Progenitor cell of endocrine pancreas (in vitro differentiated cells): ENCODE measurements at regions not wholly inside any gene's neighbourhood (a gene's known extent, or its start where the extent isn't known, plus 50 kb on each side); places are given as distances from the start of the nearest gene placed in this dataset.

ENCODE experiments used
- DNase-seq: peaks from one replicate; pipeline ENCODE4 v3.0.0; 2021; ENCODE audit warnings: low spot score; ENCODE audit not compliant: unreplicated experiment
- H3K27ac Mint-ChIP-seq: 2 replicates; pipeline ENCODE4 v1.8.0; 2021; ENCODE audit warnings: mild to moderate bottlenecking, moderate library complexity, mixed read lengths
- H3K27me3 Mint-ChIP-seq: 2 replicates; pipeline ENCODE4 v1.8.0; 2021; ENCODE audit warnings: mixed read lengths
- H3K36me3 Mint-ChIP-seq: 2 replicates; pipeline ENCODE4 v1.8.0; 2022; ENCODE audit warnings: mixed read lengths; ENCODE audit not compliant: insufficient read depth
- H3K4me1 Mint-ChIP-seq: 2 replicates; pipeline ENCODE4 v1.8.0; 2021; ENCODE audit warnings: low read depth, mixed read lengths
- H3K4me3 Mint-ChIP-seq: 2 replicates; pipeline ENCODE4 v1.8.0; 2021; ENCODE audit warnings: low read depth, mild to moderate bottlenecking, moderate library complexity, mixed read lengths
- H3K9me3 Mint-ChIP-seq: 2 replicates; pipeline ENCODE4 v1.8.0; 2021; ENCODE audit warnings: low read depth, mixed read lengths
- TF ChIP-seq, protein P1 (sequence below): fragments of 200-600 bp; sonication (generic); IDR thresholded peaks from one replicate; pipeline ENCODE4 v1.5.0; 2021; ENCODE audit warnings: antibody characterized with exemption, mild to moderate bottlenecking; ENCODE audit not compliant: unreplicated experiment

DNA sequence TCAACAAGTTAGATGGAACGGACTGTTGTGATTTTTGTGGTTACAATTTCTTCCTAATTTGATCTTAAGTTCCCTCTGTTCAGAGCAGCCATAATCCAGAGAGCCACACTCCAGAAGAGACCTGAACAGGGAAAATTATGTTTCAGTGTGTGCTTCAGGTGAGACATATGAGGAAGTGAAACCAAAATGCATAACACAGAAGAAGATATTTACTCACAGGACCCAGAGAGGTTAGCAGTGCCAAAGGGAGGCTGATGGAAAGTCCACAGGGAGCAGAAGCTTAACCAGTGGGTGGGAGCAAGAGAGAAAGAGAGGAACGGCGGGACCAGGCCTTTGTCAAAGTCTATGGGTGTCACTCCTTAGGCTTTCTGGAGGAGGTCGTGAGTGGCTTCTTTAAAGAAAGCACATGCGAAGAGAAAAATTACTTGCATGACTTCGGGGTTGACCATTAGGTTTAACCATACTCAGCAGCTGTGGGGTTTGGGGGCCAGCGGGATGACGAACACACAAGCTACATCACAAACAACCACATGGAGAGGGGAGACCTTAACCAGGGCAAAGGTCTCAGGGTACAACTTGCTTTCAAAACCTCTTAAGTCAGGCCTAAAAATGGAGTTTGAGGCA, 141.4 kb downstream of the MED10 start:
- Mint-ChIP-seq H3K4me3 (no peak overlapping the region), H3K4me1 (no peaks in the 10 kb centered on the region)

DNA sequence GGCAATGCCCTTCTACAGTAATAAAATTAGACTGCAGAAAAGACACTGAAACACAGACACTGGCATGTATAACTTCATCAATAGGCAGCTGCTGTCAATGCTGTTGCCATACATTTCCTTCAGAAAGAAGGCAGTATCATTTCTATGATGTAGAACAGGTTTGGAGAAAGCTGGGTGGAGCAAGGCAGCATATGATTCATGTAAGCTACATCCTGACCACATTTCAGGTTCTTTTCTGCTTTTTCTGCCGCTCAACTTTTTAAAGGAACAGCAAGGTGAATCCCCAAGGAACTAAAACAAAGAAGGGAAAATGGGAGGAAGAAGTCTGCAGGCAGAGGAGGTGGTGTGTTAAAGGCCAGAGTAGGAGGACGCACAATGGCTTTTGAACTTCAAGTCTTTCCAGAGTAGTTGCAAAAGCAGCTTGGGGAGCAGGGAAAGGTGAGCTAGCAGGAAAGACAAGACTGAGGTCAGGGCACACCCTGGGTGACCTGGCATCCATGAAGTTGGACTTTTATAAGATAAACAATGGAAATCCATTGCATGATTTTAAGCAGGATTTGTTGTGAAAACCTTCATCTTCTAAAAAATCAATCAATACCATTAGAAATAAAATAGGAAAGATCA, 142.1 kb downstream of the MED10 start:
- Mint-ChIP-seq H3K27ac (no peak overlapping the region), H3K4me1 (no peaks in the 10 kb centered on the region), H3K27me3 (peaks cover 3% of the 10 kb centered on the region), H3K9me3 (peaks cover 13% of the 10 kb centered on the region), H3K36me3 (no peaks in the 10 kb centered on the region), H3K4me3 (no peak overlapping the region)
- DNase-seq = no peak
- TF ChIP-seq, protein P1, sequence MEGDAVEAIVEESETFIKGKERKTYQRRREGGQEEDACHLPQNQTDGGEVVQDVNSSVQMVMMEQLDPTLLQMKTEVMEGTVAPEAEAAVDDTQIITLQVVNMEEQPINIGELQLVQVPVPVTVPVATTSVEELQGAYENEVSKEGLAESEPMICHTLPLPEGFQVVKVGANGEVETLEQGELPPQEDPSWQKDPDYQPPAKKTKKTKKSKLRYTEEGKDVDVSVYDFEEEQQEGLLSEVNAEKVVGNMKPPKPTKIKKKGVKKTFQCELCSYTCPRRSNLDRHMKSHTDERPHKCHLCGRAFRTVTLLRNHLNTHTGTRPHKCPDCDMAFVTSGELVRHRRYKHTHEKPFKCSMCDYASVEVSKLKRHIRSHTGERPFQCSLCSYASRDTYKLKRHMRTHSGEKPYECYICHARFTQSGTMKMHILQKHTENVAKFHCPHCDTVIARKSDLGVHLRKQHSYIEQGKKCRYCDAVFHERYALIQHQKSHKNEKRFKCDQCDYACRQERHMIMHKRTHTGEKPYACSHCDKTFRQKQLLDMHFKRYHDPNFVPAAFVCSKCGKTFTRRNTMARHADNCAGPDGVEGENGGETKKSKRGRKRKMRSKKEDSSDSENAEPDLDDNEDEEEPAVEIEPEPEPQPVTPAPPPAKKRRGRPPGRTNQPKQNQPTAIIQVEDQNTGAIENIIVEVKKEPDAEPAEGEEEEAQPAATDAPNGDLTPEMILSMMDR = no peak

More for the DNA sequence above, 141.4 kb downstream of the MED10 start:
- Mint-ChIP-seq H3K36me3 (no peaks in the 10 kb centered on the region), H3K27ac (no peak overlapping the region), H3K9me3 (peaks cover 13% of the 10 kb centered on the region), H3K27me3 (peaks cover 3% of the 10 kb centered on the region)
- DNase-seq = no peak
- TF ChIP-seq, protein P1 = no peak

DNA sequence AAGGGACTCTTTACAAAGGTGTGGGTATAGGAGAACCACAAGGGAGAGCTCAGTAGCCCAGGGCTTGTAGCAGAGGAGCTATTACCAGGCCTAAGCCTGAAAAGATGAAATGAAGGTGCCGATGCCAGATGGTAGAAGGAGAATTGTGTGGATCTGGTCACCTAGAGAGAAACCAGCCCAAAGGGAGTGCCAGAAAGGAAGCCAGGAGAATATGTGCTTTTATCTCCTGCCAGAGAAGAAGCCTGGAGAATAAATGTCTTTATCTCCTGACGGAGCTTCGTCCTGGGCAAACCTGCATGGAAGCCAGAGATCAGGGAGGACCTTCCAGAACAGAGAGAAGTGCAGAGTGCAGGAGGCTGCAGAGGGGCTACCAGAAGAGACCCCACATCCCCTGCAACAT, 142.6 kb downstream of the MED10 start:
- Mint-ChIP-seq H3K4me1 (no peaks in the 10 kb centered on the region), H3K27ac (no peak overlapping the region), H3K9me3 (peaks cover 8% of the 10 kb centered on the region), H3K36me3 (no peaks in the 10 kb centered on the region), H3K27me3 (peaks cover 3% of the 10 kb centered on the region), H3K4me3 (no peak overlapping the region)
- DNase-seq = no peak
- TF ChIP-seq, protein P1 = no peak

DNA sequence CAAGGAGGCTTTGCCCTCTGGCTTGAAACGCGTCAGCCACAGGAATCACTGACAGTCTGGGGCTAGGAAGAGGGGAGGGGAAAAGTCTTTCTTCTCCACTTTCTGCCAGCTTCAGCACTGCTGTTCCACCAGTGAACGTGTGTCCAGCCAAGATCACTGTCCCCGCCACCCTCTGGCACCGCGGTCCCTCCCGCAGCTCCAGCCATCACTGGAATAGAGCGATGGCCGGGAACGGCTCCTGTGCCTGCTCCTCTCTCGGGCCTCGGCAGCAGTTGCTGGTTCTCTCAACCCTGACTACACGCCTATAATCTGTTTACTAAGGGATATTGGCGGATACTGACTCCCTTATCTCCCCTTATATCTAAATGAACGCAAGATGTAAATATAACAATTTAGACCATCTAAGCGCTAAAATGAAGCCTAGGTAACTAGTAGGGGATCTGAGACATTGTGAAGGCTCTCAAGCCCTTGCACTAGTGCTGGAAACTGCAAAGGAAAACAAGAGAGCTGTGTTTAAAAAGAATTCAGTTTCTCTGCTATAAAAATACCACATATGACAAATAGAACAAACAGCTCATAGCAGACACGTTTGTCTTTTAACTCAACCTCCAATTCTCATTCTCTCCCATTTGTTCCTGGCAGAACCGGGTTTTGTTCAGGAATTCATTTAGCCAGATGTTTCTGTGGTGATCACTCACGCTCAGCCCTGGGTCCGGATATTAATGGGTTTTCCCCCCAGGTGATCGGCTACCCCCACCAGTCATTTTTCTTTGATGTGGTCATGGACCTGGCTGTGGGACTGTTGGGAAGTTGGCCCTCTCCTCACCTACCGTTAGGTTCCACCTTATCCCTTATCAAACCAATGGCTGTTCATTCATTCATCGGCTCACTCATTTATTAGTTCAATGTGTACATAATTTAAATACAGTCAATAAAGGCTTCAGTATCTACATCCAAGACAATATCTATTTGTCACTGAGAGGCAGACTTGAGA, 149.8 kb downstream of the MED10 start:
- Mint-ChIP-seq H3K9me3 (no peaks in the 10 kb centered on the region), H3K27me3 (peaks cover 13% of the 10 kb centered on the region), H3K27ac (no peak overlapping the region), H3K4me3 (no peak overlapping the region), H3K36me3 (no peaks in the 10 kb centered on the region), H3K4me1 (peaks cover 12% of the 10 kb centered on the region)
- TF ChIP-seq, protein P1 = no peak
- no peak for DNase-seq

DNA sequence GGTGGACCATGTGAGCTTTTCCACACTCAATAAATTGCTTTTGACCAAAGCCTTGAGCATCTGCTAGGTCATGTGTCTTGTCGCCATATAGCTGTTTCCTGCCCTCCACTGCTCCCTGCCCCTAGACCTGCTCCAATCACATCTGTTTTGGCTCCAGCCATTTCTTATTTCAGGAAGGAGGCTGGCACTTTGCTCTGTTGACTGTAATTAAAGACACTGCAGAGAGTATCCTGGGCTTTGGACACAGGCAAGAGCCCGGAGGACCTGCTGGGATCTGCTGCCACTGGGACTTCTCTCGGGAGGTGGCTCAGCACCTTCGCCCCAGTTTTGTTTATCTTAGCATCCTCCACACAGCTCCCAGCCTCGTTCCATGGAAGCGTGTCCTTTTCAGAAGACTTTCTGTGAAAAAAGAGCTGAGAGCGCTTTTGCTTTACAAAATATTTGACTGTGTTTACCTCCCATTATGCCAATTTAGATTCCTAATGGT, 153.2 kb downstream of the MED10 start:
- no peak overlapping the region for H3K4me3 Mint-ChIP-seq
- no peak for DNase-seq
- peaks cover 10% of the 10 kb centered on the region for H3K27me3 Mint-ChIP-seq
- H3K4me1 Mint-ChIP-seq = peaks cover 12% of the 10 kb centered on the region
- H3K9me3 Mint-ChIP-seq = no peaks in the 10 kb centered on the region
- TF ChIP-seq, protein P1 = no peak
- no peak overlapping the region for H3K27ac Mint-ChIP-seq
- no peaks in the 10 kb centered on the region for H3K36me3 Mint-ChIP-seq
